ENCODE measurements at regions not wholly inside any gene's neighbourhood (a gene's known extent, or its start where the extent isn't known, plus 50 kb on each side); places are given as distances from the start of the nearest gene placed in this dataset.

GRCh38 chr5:89597878-89598277 lies 714.9 kb upstream of the MEF2C start:
- H3K4me1 ChIP-seq = no peaks in the 10 kb centered on the region
- no peak for ATAC-seq
- no peak for DNase-seq
- no peaks in the 10 kb centered on the region for H3K9me3 ChIP-seq
- no peak overlapping the region for H3K27ac ChIP-seq
- WGBS (ENCODE audit: insufficient coverage, low coverage, low lambda C conversion rate, missing lambda C conversion rate) = 33% methylated on average over 1 of the region's 1 CpG
- no peaks in the 10 kb centered on the region for H3K27me3 ChIP-seq
- intact Hi-C loops (cut with DNase I) = no loop called here
- TF ChIP-seq POLR2A (IDR thresholded peaks at IDR 0.05) (no peak), CTCF (IDR thresholded peaks at IDR 0.05) (no peak)
- H3K4me3 ChIP-seq = no peak overlapping the region
- H3K36me3 ChIP-seq = no peaks in the 10 kb centered on the region

GRCh38 chr5:89596821-89597220 lies 713.8 kb upstream of the MEF2C start:
- 63% methylated on average over 2 of the region's 2 CpGs for WGBS (ENCODE audit: insufficient coverage, low coverage, low lambda C conversion rate, missing lambda C conversion rate)
- intact Hi-C loops (cut with DNase I) = no loop called here
- no peak for ATAC-seq

GRCh38 chr5:89595056-89595455 lies 712.1 kb upstream of the MEF2C start:
- no peak overlapping the region for H3K4me3 ChIP-seq
- ATAC-seq (no peak), DNase-seq (no peak)
- H3K4me1 ChIP-seq = no peaks in the 10 kb centered on the region
- no peaks in the 10 kb centered on the region for H3K9me3 ChIP-seq
- WGBS (ENCODE audit: insufficient coverage, low coverage, low lambda C conversion rate, missing lambda C conversion rate) = 100% methylated on average over 1 of the region's 1 CpG
- intact Hi-C loops (cut with DNase I) = no loop called here
- no peaks in the 10 kb centered on the region for H3K36me3 ChIP-seq
- no peak overlapping the region for H3K27ac ChIP-seq
- H3K27me3 ChIP-seq = no peaks in the 10 kb centered on the region
- TF ChIP-seq POLR2A (IDR thresholded peaks at IDR 0.05) (no peak), CTCF (IDR thresholded peaks at IDR 0.05) (no peak)

More at GRCh38 chr5:89596821-89597220, 713.8 kb upstream of the MEF2C start:
- Histone ChIP-seq H3K4me3 (no peak overlapping the region), H3K9me3 (no peaks in the 10 kb centered on the region), H3K36me3 (no peaks in the 10 kb centered on the region), H3K27me3 (no peaks in the 10 kb centered on the region), H3K27ac (no peak overlapping the region), H3K4me1 (no peaks in the 10 kb centered on the region)
- no peak for TF ChIP-seq POLR2A (IDR thresholded peaks at IDR 0.05)
- TF ChIP-seq CTCF (IDR thresholded peaks at IDR 0.05) = no peak
- DNase-seq = no peak

- intact Hi-C loops (cut with DNase I) = no loop called here
- no peaks in the 10 kb centered on the region for H3K36me3 ChIP-seq
- no peak for TF ChIP-seq POLR2A (IDR thresholded peaks at IDR 0.05)
- TF ChIP-seq CTCF (IDR thresholded peaks at IDR 0.05) = no peak
- DNase-seq (no peak), ATAC-seq (no peak)
- 42% methylated on average over 5 of the region's 5 CpGs for WGBS (ENCODE audit: insufficient coverage, low coverage, low lambda C conversion rate, missing lambda C conversion rate)
- H3K4me3 ChIP-seq = no peak overlapping the region
- H3K27me3 ChIP-seq = no peaks in the 10 kb centered on the region
- no peak overlapping the region for H3K27ac ChIP-seq
- no peaks in the 10 kb centered on the region for H3K9me3 ChIP-seq
- H3K4me1 ChIP-seq = no peaks in the 10 kb centered on the region
Observed at GRCh38 chr5:89584339-89584956, 701.5 kb upstream of the MEF2C start.

- Histone ChIP-seq H3K36me3 (no peaks in the 10 kb centered on the region), H3K9me3 (no peaks in the 10 kb centered on the region), H3K4me3 (no peak overlapping the region), H3K27ac (no peak overlapping the region), H3K27me3 (no peaks in the 10 kb centered on the region), H3K4me1 (no peaks in the 10 kb centered on the region)
- intact Hi-C loops (cut with DNase I) = no loop called here
- ATAC-seq (no peak), DNase-seq (no peak)
- TF ChIP-seq POLR2A (IDR thresholded peaks at IDR 0.05) (no peak), CTCF (IDR thresholded peaks at IDR 0.05) (no peak)
Observed at GRCh38 chr5:89583534-89583933, 700.5 kb upstream of the MEF2C start.
